Nephron progenitor cell (in vitro differentiated cells): ENCODE measurements at regions not wholly inside any gene's neighbourhood (a gene's known extent, or its start where the extent isn't known, plus 50 kb on each side); places are given as distances from the start of the nearest gene placed in this dataset.

Experiments used
- DNase-seq: peaks from one replicate; pipeline ENCODE4 v3.0.0; 2021
- H3K27ac Mint-ChIP-seq: 2 replicates; pipeline ENCODE4 v1.8.0; 2021; ENCODE audit warnings: mild to moderate bottlenecking, moderate library complexity, mixed read lengths
- H3K27me3 Mint-ChIP-seq: 2 replicates; pipeline ENCODE4 v1.8.0; 2021; ENCODE audit warnings: mild to moderate bottlenecking, low read depth, mixed read lengths; ENCODE audit not compliant: poor library complexity
- H3K36me3 Mint-ChIP-seq: 2 replicates; pipeline ENCODE4 v1.8.0; 2021; ENCODE audit warnings: low read depth, mixed read lengths
- H3K4me1 Mint-ChIP-seq: 2 replicates; pipeline ENCODE4 v1.8.0; 2021; ENCODE audit warnings: mixed read lengths
- H3K4me3 Mint-ChIP-seq: 2 replicates; pipeline ENCODE4 v1.8.0; 2021; ENCODE audit warnings: mild to moderate bottlenecking, moderate library complexity, mixed read lengths
- H3K9me3 Mint-ChIP-seq: 2 replicates; pipeline ENCODE4 v1.8.0; 2021; ENCODE audit warnings: mild to moderate bottlenecking, moderate library complexity, mixed read lengths
- TF ChIP-seq, protein P1 (sequence below): fragments of 200-600 bp; sonication (generic); IDR thresholded peaks from 2 replicates; pipeline ENCODE4 v1.5.0; 2021; ENCODE audit warnings: antibody characterized with exemption

- TF ChIP-seq, protein P1, sequence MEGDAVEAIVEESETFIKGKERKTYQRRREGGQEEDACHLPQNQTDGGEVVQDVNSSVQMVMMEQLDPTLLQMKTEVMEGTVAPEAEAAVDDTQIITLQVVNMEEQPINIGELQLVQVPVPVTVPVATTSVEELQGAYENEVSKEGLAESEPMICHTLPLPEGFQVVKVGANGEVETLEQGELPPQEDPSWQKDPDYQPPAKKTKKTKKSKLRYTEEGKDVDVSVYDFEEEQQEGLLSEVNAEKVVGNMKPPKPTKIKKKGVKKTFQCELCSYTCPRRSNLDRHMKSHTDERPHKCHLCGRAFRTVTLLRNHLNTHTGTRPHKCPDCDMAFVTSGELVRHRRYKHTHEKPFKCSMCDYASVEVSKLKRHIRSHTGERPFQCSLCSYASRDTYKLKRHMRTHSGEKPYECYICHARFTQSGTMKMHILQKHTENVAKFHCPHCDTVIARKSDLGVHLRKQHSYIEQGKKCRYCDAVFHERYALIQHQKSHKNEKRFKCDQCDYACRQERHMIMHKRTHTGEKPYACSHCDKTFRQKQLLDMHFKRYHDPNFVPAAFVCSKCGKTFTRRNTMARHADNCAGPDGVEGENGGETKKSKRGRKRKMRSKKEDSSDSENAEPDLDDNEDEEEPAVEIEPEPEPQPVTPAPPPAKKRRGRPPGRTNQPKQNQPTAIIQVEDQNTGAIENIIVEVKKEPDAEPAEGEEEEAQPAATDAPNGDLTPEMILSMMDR, result no peak
- DNase-seq, result no peak
- H3K36me3 Mint-ChIP-seq, result no peaks in the 10 kb centered on the region
- H3K9me3 Mint-ChIP-seq, result peaks cover 3% of the 10 kb centered on the region
- H3K4me3 Mint-ChIP-seq, result no peak overlapping the region
- H3K27me3 Mint-ChIP-seq, result no peaks in the 10 kb centered on the region
- H3K4me1 Mint-ChIP-seq, result peaks cover 18% of the 10 kb centered on the region
- no peak overlapping the region for H3K27ac Mint-ChIP-seq
Measured at GRCh38 chr2:75764611-75765010, 53.9 kb upstream of the GCFC2 start.
